ENCODE measurements at regions not wholly inside any gene's neighbourhood (a gene's known extent, or its start where the extent isn't known, plus 50 kb on each side); places are given as distances from the start of the nearest gene placed in this dataset.
"Not testable (repeated sequence)": the region's sequence is repeated elsewhere in the genome, so short reads cannot be mapped to it uniquely, and the experiment has no call there.

- DNase-seq (no peak), ATAC-seq (no peak)
- H3K27ac Mint-ChIP-seq, result no peak overlapping the region
- H3K4me1 Mint-ChIP-seq, result no peaks in the 10 kb centered on the region
- H3K36me3 Mint-ChIP-seq (ENCODE audit: low read depth), result no peaks in the 10 kb centered on the region
- ChIA-PET CTCF (no interaction called here), POLR2A (interaction anchor here (0.5 kb wide), 1 partner anchor 14 kb away, joined by 4 read pairs; no protein-coding TSS in a partner anchor)
- H3K9me3 Mint-ChIP-seq (ENCODE audit: low read depth), result peaks cover 1% of the 10 kb centered on the region
- H3K27me3 Mint-ChIP-seq, result no peaks in the 10 kb centered on the region
- intact Hi-C loops (cut with DNase I, micrococcal nuclease), result no loop called here
- no peak overlapping the region for H3K4me3 Mint-ChIP-seq
These were observed 73.2 kb downstream of the ZIC4 start for GRCh38 chr3:147333098-147333497.

GRCh38 chr3:147328711-147329110 is 77.6 kb downstream of the ZIC4 start:
- Mint-ChIP-seq H3K36me3 (ENCODE audit: low read depth) (no peaks in the 10 kb centered on the region), H3K27ac (no peak overlapping the region), H3K4me1 (no peaks in the 10 kb centered on the region), H3K9me3 (ENCODE audit: low read depth) (peaks cover 2% of the 10 kb centered on the region), H3K4me3 (no peak overlapping the region), H3K27me3 (no peaks in the 10 kb centered on the region)
- ChIA-PET POLR2A (no interaction called here), CTCF (no interaction called here)
- DNase-seq (no peak), ATAC-seq (no peak)
- intact Hi-C loops (cut with DNase I, micrococcal nuclease), result no loop called here

DNA sequence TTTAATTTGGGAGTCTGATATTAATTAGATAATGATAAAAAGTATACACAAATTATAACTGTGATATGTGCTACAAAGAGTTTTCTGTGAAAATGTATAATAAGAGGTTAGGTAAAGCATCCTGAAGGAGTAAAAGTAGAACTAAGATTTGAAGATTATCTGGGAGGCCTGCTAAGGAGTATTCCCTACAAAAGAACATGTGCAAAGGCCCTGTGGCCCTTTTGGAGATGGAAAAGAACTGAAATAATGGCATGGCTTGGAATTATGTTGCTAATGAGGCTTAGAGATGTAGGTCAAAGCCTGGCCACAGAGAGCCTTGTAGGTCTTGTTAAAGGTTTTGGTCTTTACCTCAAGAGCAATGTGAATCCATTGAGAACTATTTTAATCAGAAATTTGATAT is 82.0 kb downstream of the ZIC4 start:
- DNase-seq (no peak), ATAC-seq (no peak)
- H3K36me3 Mint-ChIP-seq (ENCODE audit: low read depth), result no peaks in the 10 kb centered on the region
- no peaks in the 10 kb centered on the region for H3K4me1 Mint-ChIP-seq
- H3K9me3 Mint-ChIP-seq (ENCODE audit: low read depth), result peaks cover 2% of the 10 kb centered on the region
- H3K27me3 Mint-ChIP-seq, result no peaks in the 10 kb centered on the region
- no peak overlapping the region for H3K4me3 Mint-ChIP-seq
- intact Hi-C loops (cut with DNase I, micrococcal nuclease), result no loop called here
- H3K27ac Mint-ChIP-seq, result no peak overlapping the region
- ChIA-PET CTCF (no interaction called here), POLR2A (no interaction called here)

- Mint-ChIP-seq H3K36me3 (ENCODE audit: low read depth) (no peaks in the 10 kb centered on the region), H3K27me3 (no peaks in the 10 kb centered on the region), H3K9me3 (ENCODE audit: low read depth) (peaks cover 6% of the 10 kb centered on the region), H3K4me1 (no peaks in the 10 kb centered on the region), H3K27ac (no peak overlapping the region), H3K4me3 (no peak overlapping the region)
- ChIA-PET POLR2A (interaction anchor here (0.7 kb wide), 1 partner anchor 14 kb away, joined by 4 read pairs; no protein-coding TSS in a partner anchor), CTCF (no interaction called here)
- intact Hi-C loops (cut with DNase I, micrococcal nuclease), result no loop called here
- no peak for DNase-seq
- no peak for ATAC-seq
These were observed 87.4 kb downstream of the ZIC4 start for GRCh38 chr3:147318900-147319299.

- H3K4me3 Mint-ChIP-seq; H3K27me3 Mint-ChIP-seq; ATAC-seq; CTCF ChIA-PET; POLR2A ChIA-PET; H3K9me3 Mint-ChIP-seq (ENCODE audit: low read depth); H3K27ac Mint-ChIP-seq; DNase-seq; H3K36me3 Mint-ChIP-seq (ENCODE audit: low read depth); intact Hi-C loops (cut with DNase I, micrococcal nuclease); H3K4me1 Mint-ChIP-seq: not testable (repeated sequence)
These were observed 89.3 kb downstream of the ZIC4 start for GRCh38 chr3:147317080-147317479.

DNA sequence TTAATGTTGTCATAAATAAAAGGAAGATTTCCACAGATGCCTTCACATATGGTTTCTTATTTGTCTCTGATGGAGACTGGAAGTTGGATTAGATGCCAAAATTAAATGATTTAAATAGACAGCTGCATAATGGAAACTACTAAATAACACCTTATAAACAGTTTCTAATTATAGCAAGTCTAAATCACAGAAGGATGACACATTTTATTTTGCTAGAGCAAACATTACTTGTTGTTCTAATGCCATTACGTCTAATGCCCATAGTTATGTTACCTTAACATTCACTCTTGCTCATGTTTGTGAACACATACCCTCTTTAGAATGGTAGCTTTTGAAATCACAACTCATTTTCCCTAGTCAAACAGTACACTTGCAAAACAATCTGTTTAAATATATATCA is 92.8 kb downstream of the ZIC4 start:
- ATAC-seq (no peak), DNase-seq (no peak)
- ChIA-PET POLR2A (no interaction called here), CTCF (no interaction called here)
- no peaks in the 10 kb centered on the region for H3K36me3 Mint-ChIP-seq (ENCODE audit: low read depth)
- H3K4me3 Mint-ChIP-seq, result no peak overlapping the region
- H3K27ac Mint-ChIP-seq, result no peak overlapping the region
- no peaks in the 10 kb centered on the region for H3K27me3 Mint-ChIP-seq
- intact Hi-C loops (cut with DNase I, micrococcal nuclease), result no loop called here
- no peaks in the 10 kb centered on the region for H3K4me1 Mint-ChIP-seq
- H3K9me3 Mint-ChIP-seq (ENCODE audit: low read depth), result peaks cover 2% of the 10 kb centered on the region

GRCh38 chr3:147312786-147313280 is 93.5 kb downstream of the ZIC4 start:
- Mint-ChIP-seq H3K27ac (no peak overlapping the region), H3K4me1 (no peaks in the 10 kb centered on the region), H3K27me3 (no peaks in the 10 kb centered on the region), H3K36me3 (ENCODE audit: low read depth) (no peaks in the 10 kb centered on the region), H3K4me3 (no peak overlapping the region), H3K9me3 (ENCODE audit: low read depth) (peaks cover 2% of the 10 kb centered on the region)
- ChIA-PET POLR2A (no interaction called here), CTCF (no interaction called here)
- intact Hi-C loops (cut with DNase I, micrococcal nuclease), result no loop called here
- DNase-seq (no peak), ATAC-seq (no peak)

GRCh38 chr3:147311716-147312115 is 94.6 kb downstream of the ZIC4 start:
- H3K27ac Mint-ChIP-seq, result no peak overlapping the region
- no peaks in the 10 kb centered on the region for H3K4me1 Mint-ChIP-seq
- ATAC-seq (no peak), DNase-seq (no peak)
- H3K27me3 Mint-ChIP-seq, result no peaks in the 10 kb centered on the region
- ChIA-PET POLR2A (no interaction called here), CTCF (no interaction called here)
- no peaks in the 10 kb centered on the region for H3K36me3 Mint-ChIP-seq (ENCODE audit: low read depth)
- H3K4me3 Mint-ChIP-seq, result no peak overlapping the region
- intact Hi-C loops (cut with DNase I, micrococcal nuclease), result no loop called here
- H3K9me3 Mint-ChIP-seq (ENCODE audit: low read depth), result peaks cover 2% of the 10 kb centered on the region

DNA sequence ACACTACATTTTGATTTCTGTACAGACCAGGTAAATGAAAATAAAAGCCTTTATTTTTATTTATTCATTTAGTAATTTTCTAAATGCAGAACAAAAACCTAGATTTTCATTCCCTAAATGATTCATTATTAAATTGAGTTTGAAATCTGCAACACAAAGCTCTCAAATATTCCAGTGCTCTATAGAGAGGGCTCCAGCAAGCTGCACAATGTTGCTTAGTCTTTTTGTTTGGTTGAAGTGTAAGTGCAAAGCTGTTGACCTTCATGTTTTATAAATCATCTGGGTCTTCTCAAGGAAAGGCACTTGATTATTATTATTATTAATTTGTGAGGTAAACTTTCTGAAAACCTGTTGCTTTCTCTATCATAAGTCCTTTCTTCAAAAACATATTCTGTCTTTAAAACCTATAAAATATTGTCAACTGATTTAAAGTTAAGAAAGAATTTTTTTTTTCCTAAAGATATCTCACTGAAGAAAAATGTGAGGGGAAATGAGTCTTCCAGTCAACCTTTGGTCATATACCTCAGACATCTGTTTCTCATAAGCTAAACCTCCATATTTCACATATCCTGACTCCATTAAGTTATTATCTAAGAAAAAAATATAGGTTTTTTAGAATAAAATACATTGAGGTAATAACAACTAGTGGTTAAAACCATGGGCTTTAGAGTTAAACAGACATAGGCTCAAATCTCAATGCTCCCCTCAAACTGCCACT is 100.7 kb downstream of the ZIC4 start:
- Mint-ChIP-seq H3K9me3 (ENCODE audit: low read depth) (peaks cover 3% of the 10 kb centered on the region), H3K27me3 (no peaks in the 10 kb centered on the region), H3K4me1 (no peaks in the 10 kb centered on the region), H3K36me3 (ENCODE audit: low read depth) (no peaks in the 10 kb centered on the region), H3K27ac (no peak overlapping the region), H3K4me3 (no peak overlapping the region)
- ChIA-PET CTCF (interaction anchor here (0.7 kb wide), 1 partner anchor 111 kb away, joined by 3 read pairs; no protein-coding TSS in a partner anchor), POLR2A (no interaction called here)
- intact Hi-C loops (cut with DNase I, micrococcal nuclease), result no loop called here
- ATAC-seq (no peak), DNase-seq (no peak)

DNA sequence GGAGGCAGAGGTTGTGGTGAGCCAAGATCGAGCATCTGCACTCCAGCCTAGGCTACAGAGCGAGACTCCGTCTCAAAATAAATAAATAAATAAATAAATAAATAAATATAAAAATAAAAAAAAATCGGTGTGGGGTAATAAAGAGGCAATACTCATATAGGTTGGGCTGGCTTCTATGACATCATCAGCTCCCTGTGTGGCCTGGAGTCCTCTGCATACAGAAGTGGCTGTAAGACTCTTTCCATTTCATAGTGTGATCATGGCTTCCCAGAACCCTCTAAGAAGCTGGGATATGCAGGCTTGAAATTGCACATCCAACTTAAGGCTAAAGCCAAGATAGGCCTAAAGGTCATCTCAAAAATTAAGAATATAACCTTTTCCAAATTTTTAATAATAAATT is 101.6 kb downstream of the ZIC4 start:
- POLR2A ChIA-PET, result no interaction called here
- DNase-seq (no peak), ATAC-seq (no peak)
- Mint-ChIP-seq H3K4me1 (no peaks in the 10 kb centered on the region), H3K36me3 (ENCODE audit: low read depth) (no peaks in the 10 kb centered on the region), H3K27me3 (no peaks in the 10 kb centered on the region), H3K27ac (no peak overlapping the region), H3K4me3 (no peak overlapping the region), H3K9me3 (ENCODE audit: low read depth) (peaks cover 3% of the 10 kb centered on the region)
- intact Hi-C loops (cut with DNase I, micrococcal nuclease), result no loop called here
- CTCF ChIA-PET, result no interaction called here

- Mint-ChIP-seq H3K4me1 (no peaks in the 10 kb centered on the region), H3K4me3 (no peak overlapping the region), H3K36me3 (ENCODE audit: low read depth) (no peaks in the 10 kb centered on the region), H3K27ac (no peak overlapping the region), H3K9me3 (ENCODE audit: low read depth) (peaks cover 3% of the 10 kb centered on the region), H3K27me3 (no peaks in the 10 kb centered on the region)
- POLR2A ChIA-PET, result no interaction called here
- CTCF ChIA-PET, result no interaction called here
- ATAC-seq (no peak), DNase-seq (no peak)
- intact Hi-C loops (cut with DNase I, micrococcal nuclease), result no loop called here
These were observed 104.6 kb downstream of the ZIC4 start for GRCh38 chr3:147301781-147302180.

DNA sequence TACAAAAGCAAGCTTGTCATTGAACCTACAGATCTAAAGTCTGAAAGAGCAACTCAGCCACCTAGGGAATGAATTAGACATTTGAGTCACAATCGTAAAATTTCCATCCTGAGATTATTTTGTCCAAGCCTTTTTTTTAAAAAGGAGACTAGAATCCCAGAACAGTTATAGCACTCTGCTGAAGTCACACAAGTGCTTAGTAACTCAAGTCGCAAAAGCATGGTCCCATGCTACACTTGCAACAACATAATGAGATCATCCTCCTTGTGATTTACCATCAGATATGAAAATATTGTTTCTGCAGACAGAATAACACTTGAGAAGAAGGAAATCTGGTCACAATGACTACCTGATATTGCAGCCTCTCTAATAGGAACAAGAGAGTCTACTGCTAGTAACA is 106.7 kb downstream of the ZIC4 start:
- Mint-ChIP-seq H3K27me3 (no peaks in the 10 kb centered on the region), H3K9me3 (ENCODE audit: low read depth) (peaks cover 1% of the 10 kb centered on the region)
- POLR2A ChIA-PET, result no interaction called here

More for the DNA sequence above, 106.7 kb downstream of the ZIC4 start:
- intact Hi-C loops (cut with DNase I, micrococcal nuclease), result no loop called here
- CTCF ChIA-PET, result no interaction called here
- ATAC-seq (no peak), DNase-seq (no peak)
- no peak overlapping the region for H3K27ac Mint-ChIP-seq
- no peaks in the 10 kb centered on the region for H3K36me3 Mint-ChIP-seq (ENCODE audit: low read depth)
- no peak overlapping the region for H3K4me3 Mint-ChIP-seq
- no peaks in the 10 kb centered on the region for H3K4me1 Mint-ChIP-seq
